ENCODE measurements at regions not wholly inside any gene's neighbourhood (a gene's known extent, or its start where the extent isn't known, plus 50 kb on each side); places are given as distances from the start of the nearest gene placed in this dataset.
A peak's percentile ranks its signal among the peaks of the same experiment; 100 is the strongest.

DNA sequence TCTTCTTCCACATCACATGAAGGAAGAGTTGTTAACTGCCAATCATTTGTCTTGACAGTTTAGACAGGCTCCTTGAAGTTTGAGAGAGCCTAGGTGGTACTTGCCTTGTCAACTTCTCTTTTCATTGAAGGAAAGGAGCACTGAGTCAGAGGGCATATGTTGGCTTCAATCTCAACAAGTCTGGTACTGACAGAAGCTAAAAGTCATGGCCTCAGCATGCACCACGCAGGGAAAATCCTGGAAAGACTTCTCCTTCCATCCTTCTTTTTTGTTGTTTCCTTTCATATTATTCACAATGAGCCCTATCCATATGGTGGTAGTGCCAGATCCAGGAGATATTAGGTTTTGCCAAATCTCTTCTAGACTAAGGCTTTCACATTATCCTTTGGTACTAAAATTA lies 1272.5 kb downstream of the ROBO1 start:
- H3K27ac Mint-ChIP-seq = no peak overlapping the region
- no peak for DNase-seq (ENCODE audit: low spot score in 2 of 2, unreplicated experiment in 2 of 2)
- TF ChIP-seq, protein P1, sequence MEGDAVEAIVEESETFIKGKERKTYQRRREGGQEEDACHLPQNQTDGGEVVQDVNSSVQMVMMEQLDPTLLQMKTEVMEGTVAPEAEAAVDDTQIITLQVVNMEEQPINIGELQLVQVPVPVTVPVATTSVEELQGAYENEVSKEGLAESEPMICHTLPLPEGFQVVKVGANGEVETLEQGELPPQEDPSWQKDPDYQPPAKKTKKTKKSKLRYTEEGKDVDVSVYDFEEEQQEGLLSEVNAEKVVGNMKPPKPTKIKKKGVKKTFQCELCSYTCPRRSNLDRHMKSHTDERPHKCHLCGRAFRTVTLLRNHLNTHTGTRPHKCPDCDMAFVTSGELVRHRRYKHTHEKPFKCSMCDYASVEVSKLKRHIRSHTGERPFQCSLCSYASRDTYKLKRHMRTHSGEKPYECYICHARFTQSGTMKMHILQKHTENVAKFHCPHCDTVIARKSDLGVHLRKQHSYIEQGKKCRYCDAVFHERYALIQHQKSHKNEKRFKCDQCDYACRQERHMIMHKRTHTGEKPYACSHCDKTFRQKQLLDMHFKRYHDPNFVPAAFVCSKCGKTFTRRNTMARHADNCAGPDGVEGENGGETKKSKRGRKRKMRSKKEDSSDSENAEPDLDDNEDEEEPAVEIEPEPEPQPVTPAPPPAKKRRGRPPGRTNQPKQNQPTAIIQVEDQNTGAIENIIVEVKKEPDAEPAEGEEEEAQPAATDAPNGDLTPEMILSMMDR (IDR thresholded peaks at IDR 0.05; ENCODE audit: unreplicated experiment) = no peak
- H3K27me3 Mint-ChIP-seq (ENCODE audit: low read depth) = no peaks in the 10 kb centered on the region
- H3K9me3 Mint-ChIP-seq = no peaks in the 10 kb centered on the region
- H3K4me3 Mint-ChIP-seq = no peak overlapping the region
- no peaks in the 10 kb centered on the region for H3K36me3 Mint-ChIP-seq
- peaks cover 19% of the 10 kb centered on the region for H3K4me1 Mint-ChIP-seq

DNA sequence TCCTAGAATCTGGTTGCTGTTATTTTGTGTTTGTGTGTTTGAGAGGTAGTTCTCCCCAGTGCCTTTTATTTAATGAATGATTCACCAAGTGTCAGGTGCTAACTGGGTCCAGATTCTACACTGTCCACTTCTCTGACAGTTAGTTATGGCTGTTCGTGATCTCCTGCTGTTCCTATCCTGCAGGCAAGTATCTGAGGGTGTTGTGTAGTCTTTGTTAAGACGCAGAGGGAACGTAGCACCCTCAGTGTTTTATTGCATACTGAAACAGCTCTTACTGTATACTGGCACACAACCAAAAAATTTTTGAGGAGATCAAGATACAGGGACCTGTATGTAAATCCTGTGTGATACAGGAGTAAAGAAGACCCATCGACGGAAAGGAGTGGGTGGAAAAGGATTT lies 1271.3 kb downstream of the ROBO1 start:
- H3K4me1 Mint-ChIP-seq = peaks cover 19% of the 10 kb centered on the region
- no peak overlapping the region for H3K4me3 Mint-ChIP-seq
- no peak overlapping the region for H3K27ac Mint-ChIP-seq
- no peaks in the 10 kb centered on the region for H3K27me3 Mint-ChIP-seq (ENCODE audit: low read depth)
- no peaks in the 10 kb centered on the region for H3K36me3 Mint-ChIP-seq
- TF ChIP-seq, protein P1 (IDR thresholded peaks at IDR 0.05; ENCODE audit: unreplicated experiment) = no peak
- DNase-seq (ENCODE audit: low spot score in 2 of 2, unreplicated experiment in 2 of 2) = no peak
- peaks cover 4% of the 10 kb centered on the region for H3K9me3 Mint-ChIP-seq

DNA sequence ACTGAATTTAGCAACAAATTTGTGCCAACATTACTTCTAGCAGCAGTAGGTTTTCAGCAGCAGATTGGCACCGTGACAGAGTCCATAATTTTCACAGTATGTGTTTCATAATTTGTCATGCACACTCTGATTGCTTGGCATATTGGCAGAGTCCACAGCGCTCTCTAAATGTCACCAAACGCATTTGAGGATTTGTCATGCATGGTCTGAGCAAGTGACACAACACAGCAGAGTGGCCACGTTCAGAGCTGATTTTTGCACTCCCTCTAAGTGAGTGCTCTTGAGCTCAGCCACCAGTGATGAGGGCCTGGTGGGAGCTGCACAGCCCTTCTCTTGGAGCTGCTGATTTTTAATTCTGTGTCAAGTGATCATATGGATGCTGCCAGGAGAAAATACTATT lies 1270.8 kb downstream of the ROBO1 start:
- H3K36me3 Mint-ChIP-seq = no peaks in the 10 kb centered on the region

DNA sequence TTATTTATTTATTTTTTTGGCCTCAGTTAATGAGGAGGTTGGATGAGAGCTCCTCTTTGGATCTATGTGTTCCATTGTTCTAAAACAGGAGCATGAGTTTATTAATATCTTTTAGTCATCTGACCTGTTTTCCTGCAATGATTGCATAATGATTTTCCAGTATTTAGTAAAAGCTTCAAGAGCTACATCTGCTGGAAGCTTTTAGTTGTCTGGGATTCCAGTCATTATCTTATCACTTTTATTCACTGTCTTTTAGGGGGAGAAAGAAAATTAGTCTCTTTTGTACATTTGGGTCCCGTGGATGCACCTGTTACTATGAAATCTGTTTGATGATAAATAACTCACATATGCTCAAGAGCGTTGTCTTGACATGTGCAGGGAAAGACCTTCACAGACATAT lies 1270.0 kb downstream of the ROBO1 start:
- H3K27me3 Mint-ChIP-seq (ENCODE audit: low read depth) = no peaks in the 10 kb centered on the region
- H3K4me1 Mint-ChIP-seq = peaks cover 19% of the 10 kb centered on the region
- DNase-seq (ENCODE audit: low spot score in 2 of 2, unreplicated experiment in 2 of 2) = no peak
- H3K36me3 Mint-ChIP-seq = no peaks in the 10 kb centered on the region
- TF ChIP-seq, protein P1 (IDR thresholded peaks at IDR 0.05; ENCODE audit: unreplicated experiment) = no peak
- H3K27ac Mint-ChIP-seq = no peak overlapping the region
- H3K4me3 Mint-ChIP-seq = no peak overlapping the region
- peaks cover 4% of the 10 kb centered on the region for H3K9me3 Mint-ChIP-seq

More for the DNA sequence above, 1270.8 kb downstream of the ROBO1 start:
- Mint-ChIP-seq H3K27ac (peak overlapping the region; percentile 1), H3K4me1 (peaks cover 19% of the 10 kb centered on the region), H3K9me3 (peaks cover 4% of the 10 kb centered on the region), H3K27me3 (ENCODE audit: low read depth) (no peaks in the 10 kb centered on the region), H3K4me3 (no peak overlapping the region)
- no peak for DNase-seq (ENCODE audit: low spot score in 2 of 2, unreplicated experiment in 2 of 2)
- TF ChIP-seq, protein P1 (IDR thresholded peaks at IDR 0.05; ENCODE audit: unreplicated experiment) = no peak

DNA sequence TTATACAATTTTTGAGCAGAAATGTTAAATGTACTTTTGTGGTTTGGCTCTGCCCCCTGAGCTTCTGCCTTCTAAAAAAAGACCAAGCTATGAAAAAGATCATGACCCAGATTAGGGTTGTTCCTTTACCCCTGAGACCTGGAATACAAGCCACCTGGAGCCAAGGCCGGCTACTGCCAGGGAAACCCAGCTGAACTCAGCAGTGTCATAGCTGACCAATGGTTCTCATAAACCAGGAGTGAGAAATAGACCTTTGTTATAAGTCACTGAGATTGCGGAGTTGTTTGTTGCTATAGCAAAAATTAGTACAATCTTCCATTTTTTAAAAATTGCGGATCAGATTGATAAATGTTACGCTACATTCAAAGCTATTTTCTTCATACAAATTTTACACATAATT lies 1261.7 kb downstream of the ROBO1 start:
- no peak overlapping the region for H3K4me3 Mint-ChIP-seq
- peaks cover 28% of the 10 kb centered on the region for H3K4me1 Mint-ChIP-seq
- H3K27ac Mint-ChIP-seq = peak overlapping the region; percentile 75
- H3K27me3 Mint-ChIP-seq (ENCODE audit: low read depth) = no peaks in the 10 kb centered on the region
- TF ChIP-seq, protein P1 (IDR thresholded peaks at IDR 0.05; ENCODE audit: unreplicated experiment) = no peak
- peaks cover 6% of the 10 kb centered on the region for H3K9me3 Mint-ChIP-seq
- H3K36me3 Mint-ChIP-seq = no peaks in the 10 kb centered on the region
- no peak for DNase-seq (ENCODE audit: low spot score in 2 of 2, unreplicated experiment in 2 of 2)

DNA sequence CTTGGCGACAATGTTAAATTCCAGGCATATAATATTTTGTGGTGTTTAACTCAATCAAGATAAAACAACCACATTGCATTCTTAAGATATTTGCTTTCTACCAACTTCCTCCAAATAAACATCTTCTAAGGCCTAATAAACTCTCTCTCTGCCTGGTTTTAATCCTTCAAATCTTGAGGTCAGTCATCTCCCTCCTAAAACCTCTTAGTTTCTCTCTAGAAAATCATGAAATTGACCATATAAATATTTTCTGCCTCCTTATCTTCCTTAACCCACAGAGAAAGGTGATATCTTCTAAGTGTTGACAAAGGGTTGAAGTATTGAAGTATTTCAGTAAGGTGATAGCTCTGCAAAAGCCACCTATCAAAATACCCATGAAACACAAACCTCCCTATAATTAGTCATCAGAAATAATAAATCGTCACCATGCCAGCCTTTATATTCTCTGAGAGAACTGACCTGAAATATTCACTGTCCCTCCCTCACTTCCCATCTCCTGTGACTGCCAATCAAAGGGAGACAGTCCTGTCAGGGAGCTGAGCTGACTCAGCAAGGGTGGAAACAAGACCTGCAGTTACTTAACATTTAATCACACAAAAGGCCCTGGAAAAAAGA lies 1261.1 kb downstream of the ROBO1 start:
- no peaks in the 10 kb centered on the region for H3K27me3 Mint-ChIP-seq (ENCODE audit: low read depth)
- peak overlapping the region; percentile 75 for H3K27ac Mint-ChIP-seq
- H3K9me3 Mint-ChIP-seq = peaks cover 6% of the 10 kb centered on the region
- H3K4me3 Mint-ChIP-seq = no peak overlapping the region
- DNase-seq (ENCODE audit: low spot score in 2 of 2, unreplicated experiment in 2 of 2) = no peak
- H3K4me1 Mint-ChIP-seq = peaks cover 28% of the 10 kb centered on the region
- no peaks in the 10 kb centered on the region for H3K36me3 Mint-ChIP-seq
- TF ChIP-seq, protein P1 (IDR thresholded peaks at IDR 0.05; ENCODE audit: unreplicated experiment) = no peak

Data from mesothelial cell of epicardium (in vitro differentiated cells).